Renal cortex interstitium (tissue), 11 donors: ENCODE measurements at regions not wholly inside any gene's neighbourhood (a gene's known extent, or its start where the extent isn't known, plus 50 kb on each side); places are given as distances from the start of the nearest gene placed in this dataset.
A peak's percentile ranks its signal among the peaks of the same experiment; 100 is the strongest.

Experiments used
- DNase-seq, 11 donors: peaks; one replicate each; pipeline ENCODE4 v3.0.0-alpha.2; 2013; ENCODE audit warnings: low read depth in 9 of 11, low spot score in 4 of 11; ENCODE audit errors: extremely low read depth in 1 of 11

- no peak for DNase-seq
These were observed 56.8 kb downstream of the IZUMO3 start for GRCh38 chr9:24488896-24489295.

- no peak for DNase-seq
These were observed 57.8 kb downstream of the IZUMO3 start for GRCh38 chr9:24487946-24488345.

DNA sequence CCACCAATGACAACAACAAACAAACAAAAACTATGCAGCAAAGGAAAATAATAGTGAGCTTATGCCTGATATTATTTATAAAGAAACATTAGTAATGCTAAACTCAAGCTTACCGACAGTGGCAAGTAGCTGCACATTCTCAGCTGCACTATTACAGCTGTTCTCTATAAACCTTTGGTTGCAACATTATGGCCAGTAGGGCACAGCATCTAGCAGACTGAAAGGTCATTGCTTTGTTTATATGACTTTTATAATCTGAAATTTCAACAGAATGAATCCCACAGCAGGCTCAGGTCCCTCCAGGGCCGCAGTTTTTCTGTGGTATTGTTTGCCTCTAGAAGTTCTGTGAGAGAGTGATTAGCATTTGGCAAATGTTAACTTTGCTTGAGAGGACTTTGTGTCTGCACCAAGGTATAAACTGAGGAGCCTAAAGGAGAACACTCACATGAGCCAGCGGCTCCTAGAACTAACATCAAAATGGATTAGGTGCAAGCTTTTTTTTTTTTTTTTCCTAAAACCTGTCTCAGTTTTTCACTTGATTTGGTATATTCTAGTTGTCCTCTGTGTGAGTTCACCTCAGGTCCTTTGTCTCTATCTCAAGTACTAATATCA is 58.3 kb downstream of the IZUMO3 start:
- DNase-seq: peak in 2 of 11 donors; percentile 7 to 9

DNA sequence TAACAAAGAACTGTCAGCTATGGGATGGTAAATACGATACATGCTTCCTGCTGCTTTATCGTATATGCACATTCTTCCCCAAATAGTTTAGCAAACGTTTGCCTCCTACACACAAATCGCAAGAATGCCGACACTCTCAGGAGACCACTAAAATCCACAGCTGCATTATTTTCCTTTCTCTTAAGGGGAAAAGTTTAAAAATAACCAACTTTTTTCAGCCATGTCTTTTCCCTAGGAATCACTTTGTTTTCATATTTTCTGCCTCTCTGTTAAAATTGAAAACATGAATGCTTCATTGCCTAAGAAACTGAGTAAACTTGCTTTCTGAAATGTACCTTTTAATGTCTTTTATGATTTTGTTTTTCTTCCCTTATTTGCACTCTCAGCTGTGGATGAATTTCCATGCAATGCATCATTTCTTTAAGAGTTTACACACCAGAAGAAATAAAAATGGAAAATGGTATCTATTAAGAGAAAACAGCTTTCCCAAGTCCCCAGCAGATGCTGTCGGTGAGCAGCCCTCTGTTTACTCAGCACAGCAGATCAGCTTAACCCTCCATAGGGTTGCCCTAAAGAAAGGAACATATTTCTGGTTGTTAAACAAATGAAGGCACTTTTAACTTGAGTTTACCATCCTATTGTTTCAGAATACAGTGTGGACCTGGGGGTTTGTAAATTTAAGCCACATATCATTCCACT is 66.2 kb downstream of the IZUMO3 start:
- peak; percentile 25 to 53 (median 38) for DNase-seq

DNA sequence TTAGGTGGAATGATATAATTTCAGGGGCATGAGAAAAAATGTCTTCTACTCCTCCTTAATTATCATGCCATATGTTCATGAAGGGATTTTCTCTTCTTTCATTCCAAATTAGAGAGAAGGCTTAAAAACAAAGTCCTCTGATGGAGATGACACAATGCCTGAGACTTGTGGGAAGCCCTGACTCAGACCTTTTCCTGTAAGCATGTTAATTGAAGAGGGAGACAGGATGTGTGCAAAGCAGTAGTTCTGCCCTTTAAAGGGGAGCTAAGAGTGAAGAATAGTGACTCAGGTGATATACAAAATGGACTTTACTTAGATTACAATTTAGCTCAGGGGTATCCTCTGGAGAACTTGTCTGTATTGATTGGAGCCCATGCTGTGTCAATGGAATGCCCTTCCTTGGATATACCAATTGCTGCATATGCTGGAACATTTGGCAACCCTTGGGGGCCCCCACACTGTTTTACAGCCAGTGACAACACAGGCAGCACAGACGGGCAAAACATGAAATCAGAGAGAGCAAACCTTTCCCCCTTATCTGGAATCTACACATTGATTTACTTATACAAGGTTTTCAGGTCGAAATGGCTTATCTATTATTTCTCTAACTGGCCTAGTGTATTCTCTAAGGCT is 81.3 kb downstream of the IZUMO3 start:
- DNase-seq: no peak

DNA sequence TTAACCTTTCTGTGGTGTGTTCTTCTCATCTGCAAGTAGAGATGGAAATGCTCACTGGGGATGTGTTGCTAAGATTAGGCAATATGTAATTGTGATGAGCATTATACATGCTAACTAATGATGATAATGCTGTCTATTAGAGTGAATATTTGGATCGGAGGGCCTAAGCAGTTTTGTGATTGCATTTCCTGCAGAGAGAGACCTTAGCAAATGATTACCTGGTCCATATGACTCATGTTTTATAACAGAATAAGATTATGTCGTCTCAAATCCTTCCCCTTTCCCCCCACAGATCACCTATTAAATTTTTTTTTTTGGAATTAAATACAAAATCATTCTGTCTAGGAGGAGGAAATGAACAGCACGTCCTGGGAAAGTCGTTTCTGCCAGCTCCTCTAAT is 82.7 kb downstream of the IZUMO3 start:
- no peak for DNase-seq

- DNase-seq: no peak
These were observed 84.9 kb downstream of the IZUMO3 start for GRCh38 chr9:24460781-24461180.

DNA sequence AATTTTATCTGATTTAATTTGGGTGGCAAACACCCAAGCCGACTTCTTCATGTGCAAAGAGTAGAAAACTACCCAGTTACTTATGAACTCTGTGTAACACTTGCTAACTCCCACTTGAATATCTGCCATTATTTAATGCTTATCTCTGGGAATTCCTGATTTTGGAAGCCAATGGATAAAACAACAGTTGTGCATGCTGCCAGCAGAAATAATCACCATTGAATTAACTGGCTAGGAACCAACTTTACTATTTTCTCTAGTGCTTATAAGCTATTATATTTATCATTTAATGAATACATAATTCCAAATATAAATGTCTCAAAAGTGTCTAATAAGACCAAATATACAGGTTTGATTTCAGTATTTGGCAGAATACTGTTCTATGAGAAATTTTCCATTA is 85.7 kb downstream of the IZUMO3 start:
- no peak for DNase-seq

DNA sequence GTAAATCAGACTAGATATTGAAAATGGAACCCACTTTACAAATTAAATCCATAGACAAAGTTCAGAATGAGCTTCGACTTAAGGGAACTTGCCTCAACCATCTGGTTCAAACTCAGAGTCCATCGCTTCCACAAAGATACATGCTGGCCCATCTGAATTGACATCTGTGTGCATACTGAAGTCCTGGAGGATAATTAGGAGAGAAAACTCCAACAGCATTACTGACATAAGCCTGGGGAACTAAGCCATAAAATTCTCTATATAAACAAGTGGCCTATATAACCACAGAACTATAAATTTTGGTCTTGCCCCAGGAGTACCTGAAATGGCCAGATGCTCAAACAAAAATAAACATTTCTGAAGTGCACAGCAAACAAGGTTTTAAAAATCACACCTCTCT is 94.4 kb downstream of the IZUMO3 start:
- no peak for DNase-seq

DNA sequence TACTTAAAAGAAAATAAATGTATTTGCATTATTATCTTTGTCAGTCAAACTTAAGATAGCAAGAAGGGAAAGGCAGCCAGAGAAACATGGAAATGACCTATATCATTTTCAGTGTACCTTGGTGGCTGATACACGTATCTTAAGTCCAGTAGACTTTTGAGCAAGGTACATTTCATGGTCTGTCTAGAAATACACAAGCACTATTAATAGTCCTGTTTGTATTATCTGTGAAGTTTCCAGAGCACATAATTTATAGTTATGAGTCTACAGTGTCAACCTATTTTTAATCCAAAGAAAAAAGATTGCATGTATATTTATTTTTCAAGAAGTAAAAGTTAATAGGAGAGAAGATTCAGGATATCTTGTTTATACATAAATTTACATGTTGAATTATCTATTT is 95.7 kb downstream of the IZUMO3 start:
- DNase-seq: no peak

DNA sequence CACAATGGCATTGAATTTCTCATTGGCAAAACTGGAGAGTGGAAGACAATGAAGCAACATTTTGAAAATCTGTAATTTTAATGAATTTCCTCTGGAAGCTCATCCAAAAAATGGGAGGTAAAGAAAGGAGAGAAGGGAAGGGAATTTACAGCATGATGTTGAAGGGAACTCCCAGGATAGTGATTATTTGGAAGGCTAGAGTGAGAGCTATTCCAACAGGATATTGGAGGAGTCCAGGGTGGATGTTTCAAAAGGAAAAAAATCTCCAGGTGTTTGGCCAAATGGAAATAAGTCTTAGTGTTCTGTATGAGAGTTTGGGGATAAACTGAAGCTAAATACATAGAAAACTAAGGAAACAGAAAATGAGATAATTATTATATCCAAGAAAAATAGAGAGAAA is 106.2 kb downstream of the IZUMO3 start:
- no peak for DNase-seq

GRCh38 chr9:24438876-24439275 is 106.8 kb downstream of the IZUMO3 start:
- no peak for DNase-seq

DNA sequence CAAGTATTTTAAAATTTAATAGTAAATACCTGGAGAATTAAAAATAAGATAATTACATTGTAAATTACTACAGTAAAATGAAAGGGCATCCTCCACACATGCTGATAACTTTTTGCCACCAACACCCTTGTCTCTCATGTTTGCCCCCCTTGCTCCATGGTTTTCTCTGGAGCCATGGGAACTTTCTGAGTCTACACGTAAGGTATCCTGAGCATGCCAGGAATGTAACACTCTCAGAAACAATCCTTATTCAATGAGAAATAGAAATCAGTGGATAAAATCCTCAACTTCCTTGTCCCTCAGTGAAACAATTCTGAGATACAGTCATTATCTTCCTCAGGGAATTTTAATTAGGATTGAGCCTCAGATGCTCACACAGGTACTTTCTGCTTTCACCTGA is 108.9 kb downstream of the IZUMO3 start:
- DNase-seq: no peak

DNA sequence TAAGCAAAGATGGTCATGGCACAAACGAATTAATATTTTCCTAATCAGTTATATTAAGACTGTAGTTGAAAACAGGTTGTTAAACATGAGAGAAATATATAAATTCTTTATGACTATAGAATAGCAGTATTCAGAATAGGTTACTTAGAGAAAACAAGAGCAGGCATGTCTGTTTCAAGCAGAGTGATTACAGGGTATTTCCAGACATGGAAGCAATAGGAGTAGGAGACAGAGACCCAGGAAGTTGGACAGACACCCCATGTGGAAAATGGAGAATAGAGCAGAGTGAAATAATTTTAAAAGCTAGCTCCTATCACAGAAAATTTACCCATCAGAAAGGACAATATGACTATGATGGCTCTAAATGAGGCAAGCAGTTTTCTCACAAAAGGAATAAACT is 111.5 kb downstream of the IZUMO3 start:
- no peak for DNase-seq

GRCh38 chr9:24416136-24416535 is 129.6 kb downstream of the IZUMO3 start:
- DNase-seq: no peak

DNA sequence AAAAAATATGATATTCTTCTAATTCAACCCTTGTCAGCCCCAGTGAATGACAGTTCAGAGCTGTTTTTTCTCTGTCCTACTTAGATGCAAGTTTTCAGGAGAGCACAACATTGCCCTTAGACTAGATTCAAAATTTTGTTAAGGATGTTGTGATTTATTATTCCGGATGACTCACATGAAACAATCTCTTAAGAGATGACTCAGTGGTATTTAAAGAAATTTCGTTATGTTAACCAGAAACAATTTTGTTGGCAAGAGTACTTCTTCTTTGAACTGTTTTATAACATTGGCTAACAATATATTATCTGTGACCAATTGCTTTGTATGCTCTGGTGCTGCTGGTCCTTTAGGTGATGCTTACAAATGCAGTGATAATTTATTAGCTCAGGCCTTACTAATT is 132.0 kb downstream of the IZUMO3 start:
- no peak for DNase-seq

GRCh38 chr9:24398466-24398865 is 147.2 kb downstream of the IZUMO3 start:
- no peak for DNase-seq

DNA sequence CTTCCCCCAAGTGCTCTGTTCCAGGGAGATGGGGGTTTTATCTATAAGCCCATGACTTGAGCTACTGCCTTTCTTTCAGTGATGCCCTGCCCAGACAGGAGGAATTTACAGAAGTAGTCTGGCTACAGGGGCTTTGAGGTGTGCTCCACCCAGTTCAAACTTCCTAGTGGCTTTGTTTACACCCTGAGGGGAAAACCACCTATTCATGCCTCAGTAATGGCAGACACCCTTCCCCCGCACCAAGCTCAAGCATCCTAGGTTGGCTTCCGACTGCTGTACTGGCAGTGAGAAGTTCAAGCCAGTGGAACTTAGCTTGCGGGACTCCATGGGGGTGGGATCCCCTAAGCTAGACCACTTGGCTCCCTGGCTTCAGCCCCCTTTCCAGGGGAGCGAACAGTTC is 154.6 kb downstream of the IZUMO3 start:
- no peak for DNase-seq

- no peak for DNase-seq
These were observed 160.6 kb downstream of the IZUMO3 start for GRCh38 chr9:24385077-24385476.

- DNase-seq: no peak
These were observed 163.1 kb downstream of the IZUMO3 start for GRCh38 chr9:24382566-24382965.

DNA sequence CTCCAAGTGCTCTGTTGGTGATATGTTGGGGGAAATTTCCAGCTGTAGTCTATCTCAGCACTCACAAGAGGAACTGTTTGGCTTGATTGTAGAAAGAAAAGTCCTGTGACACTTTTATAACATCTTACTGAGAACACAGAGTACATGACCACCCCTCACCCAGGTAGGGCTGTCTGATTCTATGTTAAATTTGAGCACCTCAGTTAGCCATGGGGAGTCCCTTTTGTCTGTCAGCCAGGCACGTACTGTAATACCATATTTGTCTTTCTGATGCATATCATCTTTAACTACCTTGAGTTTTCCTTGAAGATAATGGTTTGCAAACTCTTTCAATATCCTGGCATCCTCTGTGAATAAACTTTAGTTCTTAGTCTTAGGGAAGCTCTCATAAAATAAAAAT is 164.5 kb downstream of the IZUMO3 start:
- no peak for DNase-seq
